ENCODE measurements at regions not wholly inside any gene's neighbourhood (a gene's known extent, or its start where the extent isn't known, plus 50 kb on each side); places are given as distances from the start of the nearest gene placed in this dataset.

GRCh38 chr2:117071556-117072102 lies 742.9 kb upstream of the DDX18 start:
- DNase-seq (ENCODE audit: low read depth, low spot score), result no peak

- DNase-seq (ENCODE audit: low read depth, low spot score), result no peak
Observed at GRCh38 chr2:117074756-117075155, 739.7 kb upstream of the DDX18 start.

- DNase-seq (ENCODE audit: low read depth, low spot score), result no peak
Observed at GRCh38 chr2:117085256-117085655, 729.2 kb upstream of the DDX18 start.

- no peak for DNase-seq (ENCODE audit: low read depth, low spot score)
Observed at GRCh38 chr2:117085737-117086136, 728.8 kb upstream of the DDX18 start.

- DNase-seq (ENCODE audit: low read depth, low spot score), result no peak
Observed at GRCh38 chr2:117086174-117086942, 728.1 kb upstream of the DDX18 start.

- no peak for DNase-seq (ENCODE audit: low read depth, low spot score)
Observed at GRCh38 chr2:117086943-117087250, 727.6 kb upstream of the DDX18 start.

- peak; percentile 20 for DNase-seq (ENCODE audit: low read depth, low spot score)
Observed at GRCh38 chr2:117087535-117088291, 726.8 kb upstream of the DDX18 start.

GRCh38 chr2:117091041-117091837 lies 723.3 kb upstream of the DDX18 start:
- DNase-seq (ENCODE audit: low read depth, low spot score), result no peak

GRCh38 chr2:117101613-117102012 lies 712.9 kb upstream of the DDX18 start:
- DNase-seq (ENCODE audit: low read depth, low spot score), result no peak

- DNase-seq (ENCODE audit: low read depth, low spot score), result no peak
Observed at GRCh38 chr2:117108741-117109267, 705.7 kb upstream of the DDX18 start.

GRCh38 chr2:117118994-117119393 lies 695.5 kb upstream of the DDX18 start:
- no peak for DNase-seq (ENCODE audit: low read depth, low spot score)

- DNase-seq (ENCODE audit: low read depth, low spot score), result no peak
Observed at GRCh38 chr2:117123362-117123761, 691.1 kb upstream of the DDX18 start.

GRCh38 chr2:117126656-117127055 lies 687.8 kb upstream of the DDX18 start:
- no peak for DNase-seq (ENCODE audit: low read depth, low spot score)

- DNase-seq (ENCODE audit: low read depth, low spot score), result no peak
Observed at GRCh38 chr2:117127680-117128079, 686.8 kb upstream of the DDX18 start.

- no peak for DNase-seq (ENCODE audit: low read depth, low spot score)
Observed at GRCh38 chr2:117128461-117128860, 686.0 kb upstream of the DDX18 start.

GRCh38 chr2:117137371-117137770 lies 677.1 kb upstream of the DDX18 start:
- no peak for DNase-seq (ENCODE audit: low read depth, low spot score)

- DNase-seq (ENCODE audit: low read depth, low spot score), result no peak
Observed at GRCh38 chr2:117169036-117169765, 645.3 kb upstream of the DDX18 start.

GRCh38 chr2:117170897-117171296 lies 643.6 kb upstream of the DDX18 start:
- no peak for DNase-seq (ENCODE audit: low read depth, low spot score)

GRCh38 chr2:117179405-117179804 lies 635.1 kb upstream of the DDX18 start:
- no peak for DNase-seq (ENCODE audit: low read depth, low spot score)

- no peak for DNase-seq (ENCODE audit: low read depth, low spot score)
Observed at GRCh38 chr2:117190856-117191559, 623.5 kb upstream of the DDX18 start.

- no peak for DNase-seq (ENCODE audit: low read depth, low spot score)
Observed at GRCh38 chr2:117195381-117195780, 619.1 kb upstream of the DDX18 start.
